ENCODE measurements at regions not wholly inside any gene's neighbourhood (a gene's known extent, or its start where the extent isn't known, plus 50 kb on each side); places are given as distances from the start of the nearest gene placed in this dataset.

DNA sequence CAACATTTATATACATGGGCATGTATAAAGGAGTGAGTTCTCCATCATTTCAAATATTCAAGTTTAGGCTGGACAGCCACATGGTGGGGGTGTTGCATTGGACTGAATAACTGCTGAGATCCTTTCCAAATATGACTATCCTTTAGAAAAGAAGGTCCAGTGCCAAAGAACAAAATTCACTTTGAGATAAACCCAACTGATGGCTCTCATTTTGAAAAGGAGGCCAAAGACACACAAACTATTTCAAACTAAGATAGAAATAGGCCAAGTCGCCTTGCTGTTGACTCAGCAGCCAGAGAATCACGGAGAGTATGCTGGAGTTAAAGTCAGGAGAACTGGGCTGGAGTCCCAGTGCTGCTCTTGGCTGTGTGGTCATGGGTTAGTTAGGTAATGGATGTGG lies 204.5 kb upstream of the LRATD1 start:
- TF ChIP-seq ZBTB21 (CRISPR knock-in tag; IDR thresholded peaks at IDR 0.05) = no peak
- TF ChIP-seq, protein P1, sequence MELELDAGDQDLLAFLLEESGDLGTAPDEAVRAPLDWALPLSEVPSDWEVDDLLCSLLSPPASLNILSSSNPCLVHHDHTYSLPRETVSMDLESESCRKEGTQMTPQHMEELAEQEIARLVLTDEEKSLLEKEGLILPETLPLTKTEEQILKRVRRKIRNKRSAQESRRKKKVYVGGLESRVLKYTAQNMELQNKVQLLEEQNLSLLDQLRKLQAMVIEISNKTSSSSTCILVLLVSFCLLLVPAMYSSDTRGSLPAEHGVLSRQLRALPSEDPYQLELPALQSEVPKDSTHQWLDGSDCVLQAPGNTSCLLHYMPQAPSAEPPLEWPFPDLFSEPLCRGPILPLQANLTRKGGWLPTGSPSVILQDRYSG (CRISPR knock-in tag; IDR thresholded peaks at IDR 0.05) = no peak
- no peak for TF ChIP-seq SMAD3 (CRISPR knock-in tag; IDR thresholded peaks at IDR 0.05)
- no peak for TF ChIP-seq JUND (CRISPR knock-in tag; IDR thresholded peaks at IDR 0.05)
- TF ChIP-seq HCFC1 (IDR thresholded peaks at IDR 0.05; ENCODE audit: low read depth, low read length) = no peak
- TF ChIP-seq, protein P2, sequence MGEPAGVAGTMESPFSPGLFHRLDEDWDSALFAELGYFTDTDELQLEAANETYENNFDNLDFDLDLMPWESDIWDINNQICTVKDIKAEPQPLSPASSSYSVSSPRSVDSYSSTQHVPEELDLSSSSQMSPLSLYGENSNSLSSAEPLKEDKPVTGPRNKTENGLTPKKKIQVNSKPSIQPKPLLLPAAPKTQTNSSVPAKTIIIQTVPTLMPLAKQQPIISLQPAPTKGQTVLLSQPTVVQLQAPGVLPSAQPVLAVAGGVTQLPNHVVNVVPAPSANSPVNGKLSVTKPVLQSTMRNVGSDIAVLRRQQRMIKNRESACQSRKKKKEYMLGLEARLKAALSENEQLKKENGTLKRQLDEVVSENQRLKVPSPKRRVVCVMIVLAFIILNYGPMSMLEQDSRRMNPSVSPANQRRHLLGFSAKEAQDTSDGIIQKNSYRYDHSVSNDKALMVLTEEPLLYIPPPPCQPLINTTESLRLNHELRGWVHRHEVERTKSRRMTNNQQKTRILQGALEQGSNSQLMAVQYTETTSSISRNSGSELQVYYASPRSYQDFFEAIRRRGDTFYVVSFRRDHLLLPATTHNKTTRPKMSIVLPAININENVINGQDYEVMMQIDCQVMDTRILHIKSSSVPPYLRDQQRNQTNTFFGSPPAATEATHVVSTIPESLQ (CRISPR knock-in tag; conservative IDR thresholded peaks at IDR 0.05) = no peak
- TF ChIP-seq TCF7L2 (IDR thresholded peaks at IDR 0.05; ENCODE audit: low read depth, low read length) = no peak

Data from HepG2 (cell line).